H1 (cell line): ENCODE measurements at regions not wholly inside any gene's neighbourhood (a gene's known extent, or its start where the extent isn't known, plus 50 kb on each side); places are given as distances from the start of the nearest gene placed in this dataset.

ENCODE experiments used
- CTCF ChIA-PET: fragments of 300-600 bp; sonication (Branson Sonifier 250); formaldehyde crosslinking; loops from one replicate; lab custom pipeline; 2021; ENCODE audit not compliant: partially characterized antibody; lab: Charles Lee
- POLR2A ChIA-PET: fragments of 300-600 bp; sonication (Branson Sonifier 250); formaldehyde crosslinking; loops from one replicate; lab custom pipeline; 2021; ENCODE audit warnings: inconsistent platforms; ENCODE audit not compliant: partially characterized antibody; lab: Charles Lee
- DNase-seq, 2 experiments: peaks; one replicate each; pipeline versions ENCODE4 v3.0.0 to v3.0.0-alpha.2; 2010 to 2022; ENCODE audit warnings: low spot score in 2 of 2, low read depth in 1 of 2, mixed read lengths in 1 of 2
- FAIRE-seq: peaks from 2 replicates; lab custom pipeline; 2011; peaks lifted over from hg19 to GRCh38; lab: Jason Lieb, UNC
- H2AFZ ChIP-seq: 2 replicates; pipeline ENCODE4 v1.8.1; 2012; ENCODE audit warnings: low read length, inconsistent platforms
- H2AK5ac ChIP-seq: 2 replicates; pipeline ENCODE4 v1.6.1; 2013; ENCODE audit warnings: low read depth, low read length
- H2BK120ac ChIP-seq: replicated peaks from 2 replicates; pipeline ENCODE3; 2013; ENCODE audit warnings: low read depth, low read length, inconsistent platforms
- H2BK12ac ChIP-seq: 2 replicates; pipeline ENCODE4 v1.6.1; 2013; ENCODE audit warnings: low read depth, low read length
- H2BK15ac ChIP-seq: 2 replicates; pipeline ENCODE4 v1.6.1; 2013; ENCODE audit warnings: low read length
- H2BK20ac ChIP-seq: 2 replicates; pipeline ENCODE4 v1.6.1; 2013; ENCODE audit warnings: low read length
- H2BK5ac ChIP-seq: 2 replicates; pipeline ENCODE4 v1.6.1; 2013; ENCODE audit warnings: low read depth, low read length
- H3K14ac ChIP-seq: 2 replicates; pipeline ENCODE4 v1.6.1; 2013; ENCODE audit warnings: inconsistent platforms; ENCODE audit not compliant: insufficient read length
- H3K18ac ChIP-seq: 2 replicates; pipeline ENCODE4 v1.6.1; 2013; ENCODE audit warnings: low read length; ENCODE audit errors: extremely low read depth
- H3K23ac ChIP-seq: 2 replicates; pipeline ENCODE4 v1.6.1; 2013; ENCODE audit warnings: inconsistent platforms; ENCODE audit not compliant: insufficient read length
- H3K23me2 ChIP-seq: 2 replicates; pipeline ENCODE4 v1.6.1; 2013; ENCODE audit warnings: low read depth, low read length
- H3K27ac ChIP-seq: 2 replicates; pipeline ENCODE4 v1.6.1; 2011; ENCODE audit warnings: low read depth, low read length, inconsistent platforms
- H3K27me3 ChIP-seq, 4 experiments: replicated peaks in 1 of 4; 1 replicate in 1 of 4; 2 replicates in 3 of 4; pipeline versions ENCODE4 v1.6.1 to v1.8.1; 2011 to 2013; ENCODE audit warnings: low read length in 3 of 4, mild to moderate bottlenecking in 3 of 4, inconsistent platforms in 2 of 4, mixed read lengths in 2 of 4, moderate library complexity in 1 of 4; ENCODE audit not compliant: control insufficient read depth in 3 of 4, insufficient read depth in 3 of 4; ENCODE audit errors: extremely low read depth in 1 of 4
- H3K36me3 ChIP-seq, 4 experiments: 2 replicates each; pipeline versions ENCODE4 v1.6.1 to v1.8.1; 2011 to 2013; ENCODE audit warnings: mild to moderate bottlenecking in 4 of 4, low read length in 3 of 4, moderate library complexity in 2 of 4, control low read depth in 1 of 4, inconsistent platforms in 1 of 4; ENCODE audit not compliant: insufficient read depth in 4 of 4, control insufficient read depth in 2 of 4
- H3K4ac ChIP-seq: replicated peaks from 2 replicates; pipeline ENCODE3; 2013; ENCODE audit warnings: low read length, low read depth, mixed read lengths, inconsistent platforms; ENCODE audit not compliant: insufficient read length
- H3K4me1 ChIP-seq, 4 experiments: replicated peaks in 1 of 4; 1 replicate in 1 of 4; 2 replicates in 3 of 4; pipeline versions ENCODE4 v1.6.1 to v1.8.1; 2011 to 2013; ENCODE audit warnings: low read length in 3 of 4, inconsistent platforms in 2 of 4, mixed read lengths in 1 of 4; ENCODE audit not compliant: insufficient read depth in 4 of 4, control insufficient read depth in 3 of 4
- H3K4me2 ChIP-seq, 2 experiments: 2 replicates each; pipeline versions ENCODE4 v1.6.1 to v1.8.1; 2011 to 2013; ENCODE audit warnings: low read depth in 2 of 2, low read length in 2 of 2, control low read depth in 1 of 2, inconsistent platforms in 1 of 2, mild to moderate bottlenecking in 1 of 2; ENCODE audit not compliant: insufficient read depth in 1 of 2
- H3K4me3 ChIP-seq, 4 experiments: fragments of 200-600, 300-600 bp in 1 of 4; sonication (generic), shearing (Covaris generic), sonication (Bioruptor Twin) in 1 of 4; 2 replicates each; pipeline versions ENCODE4 v1.5.1 to v1.8.1; 2011 to 2016; ENCODE audit warnings: low read length in 4 of 4, low read depth in 3 of 4, control low read depth in 2 of 4, inconsistent platforms in 2 of 4, mild to moderate bottlenecking in 2 of 4, mixed read lengths in 1 of 4, moderate library complexity in 1 of 4; ENCODE audit not compliant: insufficient read depth in 2 of 4; ENCODE audit errors: extremely low read depth in 1 of 4
- H3K56ac ChIP-seq: replicated peaks from 2 replicates; pipeline ENCODE3; 2013; ENCODE audit warnings: low read depth, mild to moderate bottlenecking, mixed read lengths, low read length, inconsistent platforms; ENCODE audit not compliant: insufficient read length
- H3K79me1 ChIP-seq: 2 replicates; pipeline ENCODE4 v1.6.1; 2013; ENCODE audit warnings: low read depth, low read length, control low read depth
- H3K79me2 ChIP-seq, 2 experiments: 2 replicates each; pipeline versions ENCODE4 v1.6.1 to v1.8.1; 2012 to 2013; ENCODE audit warnings: low read length in 2 of 2, mild to moderate bottlenecking in 2 of 2, inconsistent platforms in 1 of 2; ENCODE audit not compliant: insufficient read depth in 2 of 2, control insufficient read depth in 1 of 2
- H3K9ac ChIP-seq, 4 experiments: replicated peaks in 1 of 4; 1 replicate in 1 of 4; 2 replicates in 3 of 4; pipeline versions ENCODE4 v1.6.1 to v1.8.1; 2011 to 2013; ENCODE audit warnings: low read depth in 3 of 4, low read length in 3 of 4, control low read depth in 2 of 4, mild to moderate bottlenecking in 2 of 4, moderate library complexity in 2 of 4, inconsistent platforms in 1 of 4; ENCODE audit errors: extremely low read depth in 1 of 4
- H3K9me3 ChIP-seq, 2 experiments: 2 replicates each; pipeline versions ENCODE4 v1.6.1 to v1.8.1; 2012 to 2013; ENCODE audit warnings: mild to moderate bottlenecking in 2 of 2, moderate library complexity in 2 of 2, control low read depth in 1 of 2, inconsistent platforms in 1 of 2, low read depth in 1 of 2, low read length in 1 of 2, mixed read lengths in 1 of 2; ENCODE audit not compliant: insufficient read depth in 2 of 2
- H4K20me1 ChIP-seq, 2 experiments: replicated peaks in 1 of 2; 2 replicates each; pipeline versions ENCODE3 to v1.8.1; 2011 to 2013; ENCODE audit warnings: inconsistent platforms in 2 of 2, low read length in 2 of 2, mild to moderate bottlenecking in 1 of 2; ENCODE audit not compliant: insufficient read depth in 2 of 2, control insufficient read depth in 1 of 2
- H4K5ac ChIP-seq: 2 replicates; pipeline ENCODE4 v1.6.1; 2013; ENCODE audit warnings: low read length, low read depth, mixed read lengths, inconsistent platforms; ENCODE audit not compliant: insufficient read length
- H4K8ac ChIP-seq: 2 replicates; pipeline ENCODE4 v1.8.0; 2013; ENCODE audit warnings: mild to moderate bottlenecking, moderate library complexity, low read length, inconsistent platforms; ENCODE audit not compliant: insufficient read depth; ENCODE audit errors: extremely low read depth
- H4K91ac ChIP-seq: replicated peaks from 2 replicates; pipeline ENCODE3; 2013; ENCODE audit warnings: low read length, mixed read lengths, inconsistent platforms; ENCODE audit not compliant: insufficient read length
- CTCF ChIP-seq, 3 experiments: IDR thresholded peaks; 1 replicate in 2 of 3; 2 replicates in 1 of 3; pipeline versions ENCODE4 v1.5.1 to v1.6.1; 2011; ENCODE audit warnings: low read length in 3 of 3, mild to moderate bottlenecking in 3 of 3, inconsistent platforms in 2 of 3, low read depth in 1 of 3, moderate library complexity in 1 of 3; ENCODE audit not compliant: insufficient read depth in 1 of 3; ENCODE audit errors: control extremely low read depth in 1 of 3
- MAX ChIP-seq: IDR thresholded peaks from 2 replicates; pipeline ENCODE4 v1.6.1; 2012; ENCODE audit warnings: inconsistent platforms
- RAD21 ChIP-seq, 2 experiments: IDR thresholded peaks in 1 of 2; conservative IDR thresholded peaks in 1 of 2; 2 replicates each; pipeline ENCODE4 v1.6.1; 2011; ENCODE audit warnings: low read depth in 2 of 2, low read length in 2 of 2, improper control_type of control experiment in 1 of 2, inconsistent platforms in 1 of 2, mild to moderate bottlenecking in 1 of 2, moderate library complexity in 1 of 2
- RBBP5 ChIP-seq: IDR thresholded peaks from 2 replicates; pipeline ENCODE4 v1.7.1; 2012; ENCODE audit warnings: low read depth, mild to moderate bottlenecking, inconsistent platforms, low read length, moderate library complexity, borderline replicate concordance
- WGBS, 2 experiments: shearing (Covaris generic) in 1 of 2; methylation state at CpG; one replicate each; pipeline versions ENCODE4 v1.1.6 to v1.1.7; 2013 to 2015; ENCODE audit warnings: low lambda C conversion rate in 2 of 2, mixed read lengths in 2 of 2, inconsistent platforms in 1 of 2, low coverage in 1 of 2, missing lambda C conversion rate in 1 of 2; ENCODE audit not compliant: insufficient replicate concordance in 2 of 2, insufficient coverage in 1 of 2, insufficient read length in 1 of 2; ENCODE audit errors: extremely low coverage in 1 of 2, missing lambda C conversion rate in 1 of 2; 5-methylcytosine and 5-hydroxymethylcytosine counted together

GRCh38 chr15:26260517-26261133, 397.5 kb upstream of the ATP10A start:
- WGBS, 2 experiments: 60% methylated on average over 16 of the region's 17 CpGs; no CpG with 5 or more reads in 1 of the 2 experiments
- no peak overlapping the region for H2BK120ac ChIP-seq
- CTCF ChIA-PET: interaction anchor here (0.5 to 8.0 kb wide), 42 partner anchors 9 to 1136 kb away, joined by 3 to 60 read pairs (median 4); no protein-coding TSS in a partner anchor
- peaks cover 0 to 2% (median 0%) of the 10 kb centered on the region in 4 experiments; a peak in 4 of 7 replicates for H3K4me1 ChIP-seq
- no peaks in the 10 kb centered on the region for H4K20me1 ChIP-seq
- peak overlapping the region; percentile 11; the same call in 1 of the 2 replicates for H2BK12ac ChIP-seq
- H2BK15ac ChIP-seq: no peak overlapping the region
- POLR2A ChIA-PET: interaction anchor here (1.3 kb wide), 1 partner anchor 18 kb away, joined by 4 read pairs; no protein-coding TSS in a partner anchor
- H2BK5ac ChIP-seq: no peak overlapping the region
- no peaks in the 10 kb centered on the region for H3K79me2 ChIP-seq
- H3K27ac ChIP-seq: no peak overlapping the region
- no peak overlapping the region for H3K14ac ChIP-seq
- no peak overlapping the region for H3K4me2 ChIP-seq
- H3K56ac ChIP-seq: no peak overlapping the region
- H3K79me1 ChIP-seq: no peaks in the 10 kb centered on the region
- 0 out of 2 replicates have a peak overlapping the region, but pooled peaks have one; percentile 38 for H2BK20ac ChIP-seq
- H3K9ac ChIP-seq: no peak overlapping the region
- no peak overlapping the region for H2AK5ac ChIP-seq
- no peaks in the 10 kb centered on the region for H3K9me3 ChIP-seq
- TF ChIP-seq MAX (0 out of 2 replicates have a peak, but pooled peaks have one; percentile 40), RAD21 (IDR thresholded peaks at IDR 0.05 in 1 of 2, conservative IDR thresholded peaks at IDR 0.05 in 1 of 2; ENCODE audit: low read depth in 2 of 2, low read length in 2 of 2) (peak; percentile 95 to 97), RBBP5 (no peak), CTCF (IDR thresholded peaks at IDR 0.05; ENCODE audit: control extremely low read depth in 1 of 3, insufficient read depth in 1 of 3, low read depth in 1 of 3, low read length in 3 of 3) (peak; percentile 88 to 95 (median 94))
- H3K36me3 ChIP-seq: no peaks in the 10 kb centered on the region
- FAIRE-seq: peak; percentile 70
- H4K5ac ChIP-seq: no peak overlapping the region
- 0 out of 2 replicates have a peak overlapping the region, but pooled peaks have one; percentile 37 for H2AFZ ChIP-seq
- H3K4ac ChIP-seq: peak overlapping the region; percentile 25
- no peaks in the 10 kb centered on the region for H3K23me2 ChIP-seq
- no peak overlapping the region for H3K18ac ChIP-seq
- H3K27me3 ChIP-seq: no peaks in the 10 kb centered on the region
- no peak overlapping the region for H4K8ac ChIP-seq
- peak overlapping the region; percentile 67 for H4K91ac ChIP-seq
- no peak overlapping the region for H3K4me3 ChIP-seq
- peak; percentile 47 to 72 for DNase-seq
- no peak overlapping the region for H3K23ac ChIP-seq
